Inflammatory macrophage (primary cell): ENCODE measurements at regions not wholly inside any gene's neighbourhood (a gene's known extent, or its start where the extent isn't known, plus 50 kb on each side); places are given as distances from the start of the nearest gene placed in this dataset.

Source experiments
- DNase-seq, 2 donors: peaks; one replicate each; pipeline ENCODE4 v3.0.0-alpha.2; 2020 to 2022

DNA sequence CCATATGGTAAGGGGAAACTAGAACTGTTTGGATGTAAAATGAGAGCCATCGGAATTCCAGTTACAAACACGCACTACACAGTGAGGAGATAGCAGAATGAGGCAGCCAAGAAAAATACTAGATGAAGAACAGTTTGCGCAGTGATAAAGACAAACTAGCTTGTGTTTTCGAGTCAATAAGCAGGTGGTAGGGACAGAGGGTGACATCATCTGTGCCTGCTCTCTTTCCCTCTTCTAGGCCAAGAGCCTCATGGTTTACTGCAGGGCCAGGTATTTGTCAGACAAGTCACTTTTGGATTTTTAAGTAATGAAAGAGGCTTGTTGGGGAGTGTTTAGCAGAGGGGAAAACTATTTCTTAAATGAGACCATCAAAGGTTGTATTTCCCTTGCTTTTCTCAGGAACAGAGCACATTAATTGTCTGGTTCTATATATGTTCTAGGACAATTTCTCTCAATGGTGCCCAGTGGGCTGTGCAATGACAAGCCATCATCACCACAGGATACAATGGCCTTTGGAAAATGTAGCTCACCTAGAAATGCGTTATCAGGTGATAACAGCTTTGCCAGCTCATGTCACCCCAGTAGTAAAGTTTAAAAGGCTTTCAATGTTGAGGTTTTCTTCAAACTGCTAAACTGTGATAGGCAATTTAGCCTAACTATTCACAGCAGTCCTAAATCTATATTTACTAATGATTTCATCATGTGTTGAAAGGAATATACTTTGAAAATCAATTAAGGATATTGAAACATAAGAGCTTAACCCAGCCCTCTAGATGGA lies 1210.3 kb upstream of the ZEB2 start:
- DNase-seq = no peak

- no peak for DNase-seq
These were observed 1209.6 kb upstream of the ZEB2 start for GRCh38 chr2:145729481-145729880.

DNA sequence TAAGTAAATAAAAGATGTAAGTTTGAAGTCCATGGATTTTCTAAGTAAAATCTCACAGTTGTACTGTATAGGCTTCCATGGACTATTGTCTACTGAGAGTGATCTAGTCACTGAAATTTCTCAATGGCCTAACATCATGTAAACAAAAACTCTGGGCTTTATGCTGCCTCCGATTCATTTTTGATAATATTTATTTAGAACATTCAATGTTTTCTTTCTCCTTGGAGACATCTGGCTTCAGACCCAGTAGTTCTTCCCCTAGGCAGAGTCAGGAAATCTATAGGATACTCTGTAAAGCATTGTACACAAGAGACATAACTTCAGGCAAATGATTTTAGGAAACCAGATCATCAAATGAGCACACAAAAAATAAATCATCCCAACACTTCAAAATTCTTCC lies 1208.6 kb upstream of the ZEB2 start:
- no peak for DNase-seq

DNA sequence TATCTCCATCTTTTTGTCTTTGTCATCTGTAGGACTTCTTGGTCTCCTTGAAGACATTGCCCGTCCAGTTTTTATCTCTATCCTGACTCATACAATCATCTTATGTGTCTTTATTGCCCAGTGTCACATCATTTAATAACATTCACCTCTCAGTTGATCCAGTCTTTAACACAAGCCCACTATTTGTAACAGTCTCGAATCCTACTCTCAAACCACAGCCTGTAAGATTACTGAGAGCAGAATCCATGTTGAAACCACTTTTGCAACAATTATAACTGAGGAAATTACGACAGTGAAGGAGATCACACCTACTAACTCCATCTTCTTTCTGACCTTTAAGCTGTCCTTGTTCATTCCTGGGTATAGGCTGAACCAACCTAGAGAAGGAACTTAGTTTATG lies 1206.0 kb upstream of the ZEB2 start:
- DNase-seq = peak in 1 of 2 donors; percentile 5

- no peak for DNase-seq
These were observed 1204.5 kb upstream of the ZEB2 start for GRCh38 chr2:145724311-145724898.

- DNase-seq = no peak
These were observed 1204.0 kb upstream of the ZEB2 start for GRCh38 chr2:145723872-145724271.

- no peak for DNase-seq
These were observed 1201.8 kb upstream of the ZEB2 start for GRCh38 chr2:145721681-145722080.

- DNase-seq = no peak
These were observed 1195.7 kb upstream of the ZEB2 start for GRCh38 chr2:145715601-145716000.

DNA sequence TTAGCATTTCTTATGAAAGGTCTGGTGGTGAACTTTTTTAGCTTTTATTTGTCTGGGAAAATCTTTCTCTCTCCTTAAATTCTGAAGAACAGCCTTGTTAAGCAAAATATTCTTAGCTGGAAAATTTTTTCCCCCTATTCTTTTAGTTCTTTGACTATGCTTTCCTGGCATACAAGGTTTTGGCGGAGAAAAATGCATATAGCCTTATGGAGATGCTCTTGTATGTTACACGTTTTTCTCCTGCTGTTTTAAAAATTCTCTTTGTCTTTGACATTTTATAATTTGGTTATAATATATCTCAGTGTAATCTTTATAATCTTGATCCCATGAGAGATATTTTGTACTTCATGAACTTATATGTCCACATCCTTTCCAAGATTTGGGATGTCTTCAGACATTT lies 1190.4 kb upstream of the ZEB2 start:
- no peak for DNase-seq

DNA sequence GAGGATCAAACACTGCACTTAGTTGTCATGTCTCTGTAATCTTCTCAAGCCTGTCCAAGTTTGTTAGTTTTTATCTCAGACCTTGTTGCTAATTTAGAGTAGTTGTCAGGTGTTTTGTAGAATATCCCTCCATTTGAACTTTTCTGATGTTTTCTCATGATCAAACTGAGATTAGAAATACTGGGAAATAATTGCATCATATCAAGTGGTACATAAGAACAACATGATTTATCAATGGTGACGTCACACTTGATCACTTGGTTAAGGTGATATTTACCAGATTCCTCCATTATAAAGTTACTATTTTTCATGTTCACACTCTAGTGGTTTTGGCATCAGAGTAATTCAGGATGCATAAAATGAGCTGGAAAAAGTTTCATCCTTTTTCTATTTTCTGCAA lies 1182.4 kb upstream of the ZEB2 start:
- no peak for DNase-seq

- DNase-seq = peak; percentile 81 to 95
These were observed 1173.1 kb upstream of the ZEB2 start for GRCh38 chr2:145692971-145693478.

GRCh38 chr2:145691659-145692058 lies 1171.7 kb upstream of the ZEB2 start:
- no peak for DNase-seq

- DNase-seq = no peak
These were observed 1170.4 kb upstream of the ZEB2 start for GRCh38 chr2:145690183-145690778.

DNA sequence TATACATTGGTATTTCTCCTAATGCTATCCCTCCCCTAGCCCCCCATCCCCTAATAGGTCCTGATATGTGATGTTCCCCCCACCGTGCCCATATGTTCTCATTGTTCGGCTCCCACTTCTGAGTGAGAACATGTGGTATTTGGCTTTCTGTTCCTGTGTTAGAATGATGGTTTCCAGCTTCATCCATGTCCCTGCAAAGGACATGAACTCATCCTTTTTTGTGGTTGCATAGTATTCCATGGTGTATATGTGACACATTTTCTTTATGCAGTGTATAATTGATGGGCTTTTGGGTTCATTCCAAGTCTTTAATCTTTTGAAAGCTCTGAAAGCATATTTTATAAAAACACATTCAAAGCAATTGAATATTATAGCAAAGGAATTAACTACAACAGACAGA lies 1169.4 kb upstream of the ZEB2 start:
- DNase-seq = no peak

GRCh38 chr2:145688156-145688555 lies 1168.2 kb upstream of the ZEB2 start:
- DNase-seq = no peak

DNA sequence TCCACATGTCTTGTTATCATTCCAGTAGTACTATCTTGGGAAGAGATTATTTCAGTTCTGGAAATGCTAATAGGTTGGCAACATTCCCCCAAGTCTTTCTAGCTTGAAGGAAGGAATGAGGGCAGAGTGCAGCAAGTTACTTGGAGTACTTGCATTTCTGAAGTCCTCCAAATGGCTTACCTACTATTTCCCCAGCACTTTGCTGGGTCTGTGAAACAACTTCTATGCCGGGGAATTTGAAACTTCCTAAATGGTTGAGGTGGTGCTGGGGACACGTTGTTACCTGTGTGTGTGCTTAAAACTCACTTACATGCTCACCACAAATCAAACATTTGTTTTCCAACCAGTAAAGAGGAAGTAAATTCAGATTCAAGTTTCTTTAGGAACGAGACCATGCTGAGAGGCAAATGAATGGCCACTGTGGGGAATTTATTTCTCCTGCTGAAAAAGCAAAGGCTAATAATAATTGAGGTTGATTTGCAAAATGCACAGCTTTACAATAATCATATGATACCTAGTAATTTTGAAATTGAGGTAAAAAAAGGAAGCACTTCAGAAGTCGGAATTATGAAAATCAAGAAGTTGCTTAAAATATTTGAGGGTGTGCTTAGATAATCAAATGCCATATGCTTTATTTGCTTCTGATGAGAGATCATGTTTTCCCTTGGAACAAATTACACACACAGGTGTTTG lies 1167.7 kb upstream of the ZEB2 start:
- DNase-seq = peak; percentile 50 to 77

GRCh38 chr2:145685383-145686050 lies 1165.6 kb upstream of the ZEB2 start:
- no peak for DNase-seq

- peak; percentile 67 to 73 for DNase-seq
These were observed 1162.7 kb upstream of the ZEB2 start for GRCh38 chr2:145682546-145683157.

GRCh38 chr2:145680276-145680675 lies 1160.4 kb upstream of the ZEB2 start:
- no peak for DNase-seq

DNA sequence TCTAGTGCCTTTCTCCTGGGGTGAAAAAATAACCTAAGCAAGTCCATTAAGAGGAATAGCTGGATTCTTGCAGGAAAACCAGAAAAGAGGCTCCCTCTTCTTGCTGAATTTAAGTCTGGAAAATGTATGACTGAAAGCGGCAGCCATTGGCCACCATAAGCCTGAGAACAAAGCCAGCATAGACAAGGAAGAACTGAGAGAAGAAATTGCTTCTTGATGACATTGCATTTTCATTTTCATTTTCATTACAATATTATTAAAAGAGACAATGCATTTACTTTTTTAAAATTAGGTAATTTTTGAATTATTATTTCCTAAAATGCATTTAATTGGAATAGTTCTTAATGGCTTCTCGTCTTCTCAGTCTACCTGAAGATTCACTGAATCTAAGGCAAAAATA lies 1157.5 kb upstream of the ZEB2 start:
- DNase-seq = no peak

- no peak for DNase-seq
These were observed 1154.8 kb upstream of the ZEB2 start for GRCh38 chr2:145674705-145675104.

DNA sequence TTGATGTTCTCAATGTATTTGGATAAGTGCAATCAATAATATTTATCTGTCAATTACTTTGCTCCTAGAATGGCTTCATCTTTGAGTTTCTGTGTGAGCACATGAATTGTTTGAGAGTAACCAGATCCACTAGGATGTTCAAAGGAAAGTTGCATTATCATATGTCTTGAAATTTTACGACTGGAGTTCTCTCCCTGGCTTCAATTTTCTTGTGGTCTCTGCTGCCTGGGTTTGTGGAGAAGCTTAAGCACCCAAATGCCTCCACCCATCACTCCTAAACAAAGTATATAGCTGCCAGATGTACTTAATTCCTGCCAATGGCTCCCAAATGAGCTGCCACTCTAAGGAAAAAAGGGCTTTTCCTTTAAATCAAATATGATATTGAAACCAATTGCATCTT lies 1149.4 kb upstream of the ZEB2 start:
- no peak for DNase-seq
